ENCODE measurements at regions not wholly inside any gene's neighbourhood (a gene's known extent, or its start where the extent isn't known, plus 50 kb on each side); places are given as distances from the start of the nearest gene placed in this dataset.
"Not testable (repeated sequence)": the region's sequence is repeated elsewhere in the genome, so short reads cannot be mapped to it uniquely, and the experiment has no call there.

DNA sequence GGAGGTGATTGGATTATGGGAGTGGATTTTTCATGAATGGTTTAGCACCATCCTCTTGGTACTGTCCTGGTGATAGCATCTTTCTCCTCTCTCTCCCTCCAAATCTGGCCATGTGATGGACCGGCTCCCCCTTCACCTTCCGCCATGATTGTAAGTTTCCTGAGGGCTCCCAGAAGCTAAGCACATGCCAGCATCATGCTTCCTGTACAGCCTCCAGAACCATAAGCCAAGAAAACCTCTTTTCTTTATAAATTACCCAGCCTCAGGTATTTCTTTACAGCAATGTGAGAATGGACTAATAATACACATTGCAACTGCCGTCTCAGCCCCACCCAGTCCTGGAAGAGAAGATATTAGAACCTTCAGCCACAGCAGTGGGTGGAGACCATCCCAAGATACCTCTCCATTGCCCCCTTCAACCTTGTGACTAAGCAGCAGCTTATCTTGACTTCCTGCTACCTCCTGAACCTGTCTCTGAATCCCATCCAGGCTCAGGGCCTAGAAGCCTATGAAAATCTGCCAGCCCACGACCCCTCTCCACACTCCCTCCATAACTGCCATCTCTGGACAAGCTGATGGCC lies 81.8 kb upstream of the AGAP1 start:
- no peak for DNase-seq

DNA sequence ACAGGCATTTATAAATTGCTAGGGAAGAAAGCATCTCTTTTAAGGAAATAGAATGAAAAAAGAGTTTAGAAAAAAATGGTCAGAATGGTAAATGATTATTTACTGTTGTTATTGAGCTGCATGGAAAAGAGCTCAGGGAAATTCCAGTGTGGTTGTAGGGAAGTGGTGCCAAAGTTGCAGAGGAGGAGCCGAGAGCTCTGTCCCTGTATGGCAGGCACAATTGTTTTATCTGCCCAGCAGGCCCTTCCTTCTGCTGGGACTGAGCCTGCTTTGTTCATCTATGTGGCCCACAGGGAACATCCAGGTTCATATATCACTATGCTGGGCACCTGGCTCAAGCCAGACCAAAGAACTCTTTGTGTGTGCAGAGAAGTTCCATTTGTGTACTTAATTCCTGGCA lies 80.8 kb upstream of the AGAP1 start:
- no peak for DNase-seq

DNA sequence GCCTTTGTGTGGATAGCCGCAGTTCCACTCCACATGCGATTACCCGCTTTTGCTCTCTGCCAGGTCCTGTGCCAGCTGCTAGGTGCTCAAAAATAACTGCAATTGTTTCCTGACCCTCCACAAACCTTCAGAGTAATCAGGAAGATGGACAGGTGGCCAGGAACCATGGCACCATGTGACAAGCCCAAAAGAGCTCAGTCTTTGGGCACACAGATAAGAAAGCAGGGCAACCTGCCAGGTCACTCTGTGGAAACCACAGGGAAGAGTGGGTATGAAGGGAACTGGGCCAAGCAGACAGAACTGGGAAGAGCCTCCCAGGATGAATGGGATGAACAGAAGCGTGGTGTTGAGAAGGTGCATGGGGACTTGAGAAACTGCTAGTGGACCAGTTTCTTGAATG lies 79.4 kb upstream of the AGAP1 start:
- DNase-seq, result peak; percentile 95

DNA sequence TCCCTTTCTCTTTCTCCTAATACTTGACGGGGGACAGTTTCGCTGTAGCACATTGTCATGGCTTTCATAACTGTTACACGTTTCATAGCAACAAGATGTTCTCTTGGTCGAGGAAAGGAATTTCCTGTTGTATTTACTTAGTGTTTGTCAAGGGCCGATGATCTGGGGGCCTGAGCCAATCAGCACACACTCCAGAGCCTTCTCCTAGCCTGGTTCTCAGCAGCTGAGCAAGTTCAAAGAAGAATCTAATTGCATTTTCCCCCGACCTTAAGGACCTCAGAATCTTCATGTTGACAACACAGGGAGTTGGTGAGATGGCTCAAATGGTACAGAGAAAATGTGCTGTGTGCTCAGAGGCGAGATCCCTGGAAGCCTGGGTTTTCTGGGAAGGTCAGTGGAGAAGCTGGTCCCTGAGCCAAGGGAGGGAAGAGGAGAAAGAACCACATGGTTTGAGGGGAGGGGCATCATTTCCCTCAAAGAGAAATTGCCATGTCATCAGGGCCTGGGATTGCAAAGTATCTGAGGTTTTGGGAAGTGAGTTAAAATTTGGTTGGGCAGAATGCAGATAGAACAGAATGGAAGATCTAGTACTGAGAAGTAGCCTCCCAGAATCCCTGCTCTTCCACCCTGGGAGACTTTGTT lies 76.9 kb upstream of the AGAP1 start:
- peak; percentile 59 for DNase-seq

DNA sequence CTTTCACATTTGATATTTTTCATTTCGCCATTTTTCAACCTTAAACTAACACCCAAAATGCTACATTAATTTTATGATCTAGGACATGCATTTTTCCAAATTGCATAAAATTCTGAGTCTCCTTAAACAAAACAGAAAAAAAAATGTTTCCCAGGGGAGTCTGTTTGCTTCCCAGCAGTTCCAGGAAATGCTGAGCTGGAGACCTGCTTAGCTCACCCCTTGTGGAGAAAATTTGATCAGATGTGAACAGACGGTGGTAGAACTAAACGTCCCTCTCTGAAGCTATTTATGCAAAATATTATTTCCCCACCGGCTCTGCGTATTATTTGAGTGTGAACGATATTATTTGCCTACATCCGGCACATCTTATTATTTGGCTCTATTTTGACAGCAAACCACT lies 74.9 kb upstream of the AGAP1 start:
- no peak for DNase-seq

DNA sequence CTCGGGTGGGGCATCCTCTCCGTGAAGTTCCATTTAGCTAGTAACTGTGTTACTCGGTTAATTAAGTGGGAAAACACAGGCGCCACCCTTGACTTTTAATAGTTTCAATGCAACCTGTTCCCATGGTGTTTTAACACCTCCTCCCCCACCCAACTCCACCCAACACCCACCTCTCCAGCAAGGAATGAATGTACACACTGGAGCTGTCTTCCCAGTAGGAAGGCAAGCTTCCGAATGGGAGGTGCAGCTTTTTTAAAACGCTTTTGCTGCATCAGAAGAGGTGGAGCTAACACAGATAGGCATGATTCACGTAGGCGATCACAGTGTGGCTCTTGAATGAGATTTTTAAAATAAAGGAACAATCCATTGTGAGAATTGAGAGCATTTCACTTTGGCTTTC lies 73.8 kb upstream of the AGAP1 start:
- DNase-seq, result no peak

DNA sequence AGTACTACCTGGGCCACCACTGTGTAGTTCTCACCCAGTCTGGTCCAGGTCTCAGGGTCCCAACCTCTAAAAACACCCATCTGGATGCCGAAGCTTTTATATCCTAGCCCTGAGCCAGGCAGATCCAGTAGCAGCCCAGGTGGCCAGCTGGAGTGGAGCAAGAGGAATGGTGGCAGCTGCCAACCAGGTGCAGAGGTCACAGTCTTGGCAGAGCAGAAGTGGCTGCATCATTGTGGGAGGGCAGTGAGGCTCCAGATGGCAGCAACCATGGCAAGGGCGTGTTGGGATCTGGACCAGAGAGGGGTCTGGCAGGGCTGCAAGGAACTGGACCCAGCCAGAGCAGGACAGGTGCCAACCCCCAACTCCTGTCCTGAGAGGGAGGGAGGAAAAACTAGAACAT lies 72.2 kb upstream of the AGAP1 start:
- no peak for DNase-seq

DNA sequence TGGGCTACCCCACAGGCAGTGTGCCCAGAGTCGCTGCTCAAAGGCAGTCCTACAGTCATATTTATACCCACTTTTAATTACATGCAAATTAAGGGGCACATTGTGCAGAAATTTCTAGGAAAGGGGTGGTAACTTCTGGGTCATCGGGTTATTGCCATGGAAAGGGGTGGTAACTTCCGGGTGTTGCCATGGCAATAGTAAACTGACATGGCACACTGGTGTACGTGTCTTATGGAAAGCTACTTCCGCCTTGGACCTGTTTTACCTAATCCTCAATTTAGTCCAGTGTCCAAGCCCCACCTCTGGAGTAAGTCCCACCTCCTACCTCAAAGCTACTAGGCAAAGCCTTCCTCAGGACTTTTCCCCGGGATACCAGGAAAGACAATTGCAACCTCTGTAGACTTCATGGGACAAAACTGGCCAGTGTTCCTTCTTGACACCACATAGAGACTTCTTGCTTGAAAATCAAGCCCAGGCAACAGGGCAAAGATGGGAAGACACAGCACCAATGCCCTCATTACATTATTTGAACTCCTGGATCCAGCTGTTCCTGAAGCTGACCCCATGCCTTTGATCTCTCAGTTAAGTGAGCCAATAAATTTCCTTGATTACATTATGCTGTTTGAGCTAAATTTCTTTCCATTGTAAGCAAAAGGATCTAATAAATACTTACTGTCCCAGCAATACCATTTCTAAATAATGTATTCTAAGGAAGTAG lies 63.3 kb upstream of the AGAP1 start:
- no peak for DNase-seq

DNA sequence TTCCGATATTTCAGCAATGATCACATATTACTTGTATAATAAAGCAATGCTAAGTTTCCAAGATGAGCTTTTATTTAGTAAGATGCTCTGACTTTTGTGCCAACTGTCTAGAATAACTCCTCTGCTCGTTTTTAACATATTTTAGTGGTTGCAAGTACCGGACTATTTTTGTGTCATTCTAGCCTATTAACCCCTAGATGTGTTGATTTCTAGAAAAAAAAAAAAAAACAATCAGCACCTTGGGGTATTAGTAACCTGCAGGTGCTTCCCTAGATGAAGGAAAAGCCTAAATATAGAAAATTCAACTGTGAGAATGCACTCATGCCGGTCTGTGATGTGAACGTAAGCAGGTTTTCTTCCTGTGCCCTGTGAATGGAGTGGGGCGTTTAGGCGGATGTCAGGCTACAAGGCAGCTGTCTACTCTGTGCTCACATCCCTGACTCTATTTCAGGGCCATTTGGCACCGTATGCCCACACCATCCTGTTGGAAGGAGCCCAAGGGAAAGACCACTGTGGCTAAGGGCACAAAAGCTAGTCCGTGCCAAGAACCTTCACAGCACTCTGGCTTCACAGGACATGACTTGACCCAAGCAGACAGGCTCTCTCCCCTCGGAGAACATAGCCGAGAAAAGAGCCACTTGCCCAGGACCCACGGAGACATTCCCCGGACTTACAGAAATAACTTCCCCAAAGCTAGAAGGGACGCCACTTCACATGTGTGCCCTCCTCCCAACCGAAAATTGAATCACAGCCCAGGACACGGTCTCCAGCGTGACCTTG lies 60.9 kb upstream of the AGAP1 start:
- DNase-seq, result no peak

DNA sequence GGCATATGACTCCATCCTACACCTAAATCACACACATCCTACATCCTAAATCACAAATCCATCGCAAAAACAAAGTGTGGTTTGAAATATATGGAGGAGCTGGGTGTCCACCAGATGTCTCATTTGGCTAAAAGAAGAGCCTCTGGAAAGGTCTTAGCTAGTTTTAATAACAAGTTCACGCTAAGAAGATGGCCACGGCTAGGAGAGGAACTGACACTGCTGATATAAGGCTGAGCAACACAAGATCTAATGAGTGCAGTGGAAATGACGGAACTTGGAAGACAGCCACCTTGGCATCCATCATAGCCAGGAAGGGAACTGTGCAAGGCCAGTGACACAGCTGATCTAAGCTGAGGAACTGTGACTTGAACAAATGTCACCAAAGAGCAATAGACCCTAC lies 60.0 kb upstream of the AGAP1 start:
- no peak for DNase-seq

DNA sequence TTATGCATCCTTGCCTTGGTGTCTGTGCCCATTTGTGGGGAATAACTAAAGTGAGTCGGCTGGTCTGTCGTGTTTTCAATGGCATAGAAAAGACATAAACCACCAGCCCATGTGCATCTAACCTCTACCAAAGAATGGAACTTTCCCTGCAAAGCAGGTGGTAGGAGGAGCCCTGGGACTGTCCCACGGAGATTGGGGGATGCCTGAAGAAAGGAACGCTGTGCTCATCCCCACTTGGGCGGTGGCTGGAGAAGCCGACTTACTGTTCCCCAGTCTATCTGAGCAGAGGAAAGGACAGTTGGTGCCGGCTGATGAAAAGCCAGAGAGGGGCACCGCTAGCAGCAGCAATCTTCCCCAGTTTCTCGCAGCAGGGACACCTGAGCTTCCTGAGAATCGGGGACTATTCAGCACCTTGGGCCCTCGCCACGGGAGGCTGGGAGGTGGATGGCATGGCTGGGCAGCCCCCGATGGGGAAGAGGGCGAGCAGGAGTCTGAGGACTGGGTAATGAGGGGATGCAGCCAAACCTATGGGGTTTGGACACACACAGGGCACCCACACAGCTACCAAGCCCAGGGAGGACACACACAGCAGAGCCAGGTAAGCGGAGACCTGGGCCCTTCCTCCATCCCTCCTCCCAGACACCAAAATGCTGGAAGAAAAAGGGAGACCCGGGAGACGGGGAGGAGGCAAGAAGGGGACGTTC lies 53.7 kb upstream of the AGAP1 start:
- DNase-seq, result no peak

DNA sequence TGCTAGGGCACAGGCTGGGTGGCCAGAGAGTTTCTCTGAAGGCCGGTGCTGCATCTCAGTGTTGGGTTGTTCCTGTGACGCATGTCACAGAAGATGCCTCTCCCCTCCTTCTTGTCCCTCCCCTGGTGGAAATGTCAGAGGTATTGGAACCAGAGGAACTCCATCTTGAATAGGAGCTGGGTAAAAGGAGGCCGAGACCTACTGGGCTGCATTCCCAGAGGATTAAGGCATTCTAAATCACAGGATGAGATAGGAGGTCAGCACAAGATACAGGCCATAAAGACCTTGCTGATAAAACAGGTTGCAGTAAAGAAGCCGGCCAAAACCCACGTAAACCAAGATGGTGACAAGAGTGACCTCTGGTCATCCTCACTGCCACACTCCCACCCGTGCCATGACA lies 50.3 kb upstream of the AGAP1 start:
- not testable (repeated sequence) for DNase-seq
